ENCODE measurements at regions not wholly inside any gene's neighbourhood (a gene's known extent, or its start where the extent isn't known, plus 50 kb on each side); places are given as distances from the start of the nearest gene placed in this dataset.
"Not testable (repeated sequence)": the region's sequence is repeated elsewhere in the genome, so short reads cannot be mapped to it uniquely, and the experiment has no call there.

DNA sequence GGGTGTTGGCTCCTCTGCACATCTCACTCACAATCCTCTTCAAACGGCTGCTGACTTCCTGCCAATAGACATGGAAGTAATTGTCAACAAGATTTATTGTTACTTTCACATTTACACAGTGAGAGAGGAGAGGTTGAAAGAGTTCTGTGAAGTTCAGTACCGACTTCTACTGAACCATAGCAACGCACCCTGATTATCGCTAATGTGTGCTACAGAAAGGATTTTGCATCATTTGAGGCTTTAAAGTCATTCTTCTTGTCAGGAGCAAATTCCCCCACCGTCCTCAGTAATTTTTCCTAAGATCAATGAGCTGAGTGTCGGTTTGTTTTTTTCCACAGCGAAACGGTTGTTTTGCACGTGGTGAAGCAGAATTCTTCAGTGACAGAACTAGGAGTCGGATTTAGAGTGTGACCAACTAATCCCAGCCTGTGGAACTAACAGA lies 361.0 kb downstream of the ADGRL2 start:
- no peak for DNase-seq (ENCODE audit: low read depth in 2 of 2)

DNA sequence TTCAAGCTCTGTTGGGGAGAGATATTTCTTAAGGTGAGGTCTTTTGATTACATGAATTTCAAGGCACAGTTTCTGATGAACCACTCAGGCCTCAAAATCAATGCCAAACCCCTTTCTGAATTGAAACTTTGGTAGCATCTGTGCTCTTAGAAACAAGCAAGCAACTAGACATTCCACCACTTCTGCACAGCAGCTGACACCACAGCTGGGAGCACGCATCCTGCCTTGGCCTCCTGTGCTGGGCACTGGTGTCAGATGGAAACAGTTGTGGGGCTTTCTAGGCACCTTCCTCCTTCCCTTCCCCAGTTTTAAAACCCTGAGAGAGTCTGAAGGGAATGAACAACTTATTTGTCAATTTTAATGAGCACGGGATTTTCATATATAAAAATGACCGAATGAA lies 360.2 kb downstream of the ADGRL2 start:
- no peak for DNase-seq (ENCODE audit: low read depth in 2 of 2)

DNA sequence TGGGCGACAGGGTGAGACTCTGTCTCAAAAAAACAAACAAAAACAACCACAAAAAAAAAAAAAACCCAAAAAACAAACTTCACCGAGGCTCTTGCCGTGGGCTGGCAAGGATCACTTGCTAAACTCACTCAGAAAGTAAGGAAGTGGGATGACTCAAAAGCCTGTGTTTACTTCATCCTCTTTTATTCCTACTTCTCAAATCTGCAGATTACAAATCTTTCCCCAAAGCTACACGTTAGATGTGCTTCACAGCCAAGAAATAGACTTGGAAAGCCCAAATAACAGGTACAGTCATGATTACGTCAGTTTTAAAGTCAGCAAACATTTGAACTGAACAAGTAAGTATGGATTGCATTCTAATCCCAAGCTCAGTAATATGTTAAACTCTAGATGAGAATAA lies 359.3 kb downstream of the ADGRL2 start:
- DNase-seq (ENCODE audit: low read depth in 2 of 2), result no peak

DNA sequence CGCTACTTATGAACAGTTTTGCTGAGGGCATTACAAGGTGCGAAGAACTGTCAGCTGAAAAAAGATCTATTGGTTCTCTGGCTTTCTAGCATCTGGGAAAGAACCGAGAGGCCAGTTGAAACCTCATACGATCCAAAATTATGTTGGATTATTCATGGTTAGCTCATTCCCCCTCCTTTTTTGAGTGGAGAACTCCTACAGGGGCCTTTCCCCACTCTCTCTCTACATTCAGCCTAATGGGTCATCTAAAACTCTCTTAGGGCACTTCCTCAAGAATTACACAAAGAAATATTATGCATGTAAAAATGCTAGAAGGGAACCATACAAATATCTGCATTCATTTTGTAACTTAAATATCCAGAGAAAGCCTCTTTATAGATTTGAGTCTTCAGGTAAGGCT lies 358.2 kb downstream of the ADGRL2 start:
- DNase-seq (ENCODE audit: low read depth in 2 of 2), result no peak

DNA sequence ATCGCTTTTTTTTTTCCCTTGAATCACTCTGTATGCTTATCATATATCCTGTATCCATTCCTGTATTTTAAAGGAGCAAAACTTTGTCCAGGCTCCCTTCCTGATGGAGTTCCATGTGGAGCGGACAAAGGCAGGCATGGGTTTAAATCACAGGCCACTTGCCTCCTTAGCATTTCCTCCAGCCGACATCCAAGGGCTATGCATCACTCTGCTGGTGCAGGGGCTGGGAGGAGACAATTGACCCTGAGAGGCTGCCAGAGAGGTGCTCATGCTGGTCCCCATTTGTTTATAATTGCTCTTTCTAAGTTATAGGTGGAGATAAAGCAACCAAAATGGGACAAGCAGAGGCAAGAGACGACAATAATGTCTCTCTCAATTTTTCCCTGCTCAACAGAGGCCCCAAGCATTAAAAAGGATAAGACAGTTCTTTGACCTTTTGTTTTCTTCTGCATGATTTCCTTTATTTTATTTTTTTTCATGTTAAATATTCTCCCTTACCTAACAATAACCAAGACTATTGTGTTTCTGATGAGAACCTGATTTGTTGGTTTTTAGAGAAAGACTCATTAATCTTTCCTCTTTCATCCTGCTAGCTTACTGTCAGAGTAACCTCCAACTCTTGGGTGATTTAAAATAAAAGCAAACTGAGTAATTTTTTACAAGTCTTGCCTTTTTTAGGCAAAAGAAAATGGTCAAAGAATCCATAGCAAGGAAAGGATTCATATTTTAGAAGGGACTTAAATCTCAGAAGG lies 353.7 kb downstream of the ADGRL2 start:
- DNase-seq (ENCODE audit: low read depth in 2 of 2), result no peak

- DNase-seq (ENCODE audit: low read depth in 2 of 2), result no peak
Measured at GRCh38 chr1:82153752-82154151, 353.0 kb downstream of the ADGRL2 start.

DNA sequence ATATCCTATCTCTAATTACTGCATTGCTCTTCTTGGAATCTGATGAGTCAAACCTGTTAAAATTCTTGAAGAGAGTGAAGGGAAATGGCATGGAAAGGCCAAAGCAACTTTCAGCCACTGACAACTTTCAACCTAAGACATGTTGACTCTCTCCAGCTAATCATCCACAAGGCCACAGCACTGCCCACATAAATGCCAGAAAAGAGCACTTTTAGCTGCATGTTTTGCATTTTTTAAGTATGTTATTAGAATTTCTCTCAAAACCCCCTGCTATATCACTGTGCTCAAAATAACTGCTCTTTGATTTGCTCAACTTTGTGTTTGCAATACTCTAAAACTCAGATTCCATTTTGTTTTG lies 352.5 kb downstream of the ADGRL2 start:
- DNase-seq (ENCODE audit: low read depth in 2 of 2), result no peak

GRCh38 chr1:82152356-82153271 lies 351.9 kb downstream of the ADGRL2 start:
- DNase-seq (ENCODE audit: low read depth in 2 of 2), result no peak

DNA sequence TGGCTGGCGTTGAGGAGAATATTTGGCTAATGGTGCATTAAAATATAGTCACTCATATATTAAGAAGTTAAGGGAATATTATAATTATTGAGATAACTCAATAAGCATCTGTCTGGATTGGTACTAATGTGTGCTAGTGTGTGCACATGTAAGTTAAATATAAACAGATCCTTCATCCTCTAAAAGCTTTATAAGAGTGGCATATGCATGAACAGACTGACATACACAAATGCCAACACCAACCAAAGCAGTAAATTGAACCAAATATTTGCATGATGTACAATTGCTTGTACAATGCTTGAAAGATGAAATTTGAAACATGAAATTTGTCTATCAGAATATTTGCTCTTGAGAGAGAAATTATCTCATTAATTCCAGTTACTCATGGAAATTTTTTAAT lies 344.9 kb downstream of the ADGRL2 start:
- DNase-seq (ENCODE audit: low read depth in 2 of 2), result no peak

DNA sequence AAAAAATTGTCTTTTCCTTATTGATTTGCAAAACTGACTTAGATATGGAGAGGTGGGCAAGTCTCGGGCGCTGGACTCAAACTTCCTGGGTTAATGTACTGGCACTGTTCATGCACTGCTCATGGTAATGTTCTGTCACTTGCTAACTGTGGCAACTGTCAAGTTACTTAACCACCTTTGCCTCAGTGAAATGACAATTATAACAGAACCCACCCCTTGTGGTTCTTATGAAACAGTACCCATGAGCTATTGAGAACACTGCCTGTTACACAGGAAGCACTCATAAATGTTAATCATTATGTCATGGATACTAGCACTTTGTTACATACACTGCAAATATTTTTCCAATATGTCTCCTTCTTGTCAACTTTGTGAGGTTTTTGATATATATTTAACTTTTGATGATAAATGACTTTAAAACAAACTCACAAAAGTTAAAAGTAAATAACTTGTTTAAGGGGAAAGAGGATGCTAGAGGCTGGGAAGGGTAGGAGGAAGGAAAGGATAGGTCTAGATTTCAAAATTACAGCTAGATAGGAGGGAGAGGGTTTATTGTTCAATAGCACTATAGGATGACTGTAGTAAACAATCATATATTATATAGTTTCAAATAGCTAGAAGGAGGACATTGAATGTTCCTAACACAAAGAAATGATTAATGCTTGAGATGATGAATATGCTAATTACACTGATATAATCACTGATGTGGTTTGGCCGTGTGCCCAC lies 342.5 kb downstream of the ADGRL2 start:
- DNase-seq (ENCODE audit: low read depth in 2 of 2), result no peak

- no peak for DNase-seq (ENCODE audit: low read depth in 2 of 2)
Measured at GRCh38 chr1:82141390-82141789, 340.7 kb downstream of the ADGRL2 start.

GRCh38 chr1:82139751-82140468 lies 339.2 kb downstream of the ADGRL2 start:
- no peak for DNase-seq (ENCODE audit: low read depth in 2 of 2)

DNA sequence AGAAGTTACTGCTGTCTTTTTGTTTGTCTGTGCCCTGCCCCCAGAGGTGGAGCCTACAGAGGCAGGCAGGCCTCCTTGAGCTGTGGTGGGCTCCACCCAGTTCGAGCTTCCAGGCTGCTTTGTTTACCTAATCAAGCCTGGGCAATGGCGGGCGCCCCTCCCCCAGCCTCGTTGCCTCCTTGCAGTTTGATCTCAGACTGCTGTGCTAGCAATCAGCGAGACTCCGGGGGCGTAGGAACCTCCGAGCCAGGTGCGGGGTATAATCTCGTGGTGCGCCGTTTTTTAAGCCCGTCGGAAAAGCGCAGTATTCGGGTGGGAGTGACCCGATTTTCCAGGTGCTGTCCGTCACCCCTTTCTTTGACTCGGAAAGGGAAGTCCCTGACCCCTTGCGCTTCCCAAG lies 335.6 kb downstream of the ADGRL2 start:
- not testable (repeated sequence) for DNase-seq (ENCODE audit: low read depth in 2 of 2)

DNA sequence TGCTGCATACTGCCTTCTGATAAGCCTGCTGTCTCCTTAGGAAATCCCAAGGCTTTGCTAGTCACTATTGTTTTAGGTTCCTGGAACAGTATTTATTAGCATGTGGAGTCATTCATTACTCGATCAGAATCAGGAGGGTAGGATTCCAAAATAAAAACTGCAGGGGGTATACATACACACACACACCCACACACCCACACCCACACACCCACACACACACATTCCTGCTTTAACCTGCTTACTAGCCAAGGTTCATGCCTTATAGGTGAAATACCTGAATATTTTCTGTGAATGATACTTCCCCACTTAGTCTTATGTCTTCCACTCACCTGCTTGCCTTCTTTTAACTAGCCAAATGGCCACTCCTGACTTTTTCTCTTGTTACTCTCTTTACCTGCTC lies 325.1 kb downstream of the ADGRL2 start:
- DNase-seq (ENCODE audit: low read depth in 2 of 2), result no peak

DNA sequence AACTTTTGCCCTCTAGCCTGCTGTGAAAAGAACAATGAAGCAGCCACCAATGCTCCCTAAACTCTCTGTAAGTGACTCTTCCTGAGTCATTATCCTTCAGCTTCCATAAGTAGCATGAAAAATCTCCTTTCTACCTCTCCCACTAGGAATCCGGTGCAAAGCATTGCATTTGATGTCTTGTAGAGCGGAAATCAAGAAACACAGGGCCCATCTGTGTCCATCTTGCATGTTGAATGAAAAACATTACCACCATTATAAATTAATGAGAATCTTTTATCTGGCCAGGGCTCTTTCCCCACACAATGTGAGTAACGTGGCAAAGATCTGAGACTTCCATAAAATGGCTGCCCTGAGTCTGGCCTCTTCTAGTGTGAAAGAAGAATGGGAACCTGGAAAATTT lies 324.4 kb downstream of the ADGRL2 start:
- DNase-seq (ENCODE audit: low read depth in 2 of 2), result no peak

DNA sequence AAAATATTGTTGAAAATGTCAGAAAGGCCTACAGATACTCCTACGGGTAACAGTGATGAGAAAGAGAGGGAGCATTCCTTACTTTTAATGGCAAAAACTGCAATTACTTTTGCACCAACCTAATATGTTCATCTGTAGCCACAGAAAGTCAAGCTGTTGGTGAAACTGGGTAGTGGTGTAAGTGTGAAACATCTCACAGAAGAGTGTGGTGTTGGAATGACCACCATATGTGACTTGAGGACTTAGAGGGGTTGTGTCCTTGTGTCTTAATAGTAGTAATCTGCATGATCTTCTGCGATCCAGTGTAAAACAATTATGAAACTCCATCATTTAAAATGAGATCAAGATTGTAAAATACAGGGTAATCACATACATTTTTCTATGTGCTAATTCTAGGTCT lies 320.7 kb downstream of the ADGRL2 start:
- no peak for DNase-seq (ENCODE audit: low read depth in 2 of 2)

DNA sequence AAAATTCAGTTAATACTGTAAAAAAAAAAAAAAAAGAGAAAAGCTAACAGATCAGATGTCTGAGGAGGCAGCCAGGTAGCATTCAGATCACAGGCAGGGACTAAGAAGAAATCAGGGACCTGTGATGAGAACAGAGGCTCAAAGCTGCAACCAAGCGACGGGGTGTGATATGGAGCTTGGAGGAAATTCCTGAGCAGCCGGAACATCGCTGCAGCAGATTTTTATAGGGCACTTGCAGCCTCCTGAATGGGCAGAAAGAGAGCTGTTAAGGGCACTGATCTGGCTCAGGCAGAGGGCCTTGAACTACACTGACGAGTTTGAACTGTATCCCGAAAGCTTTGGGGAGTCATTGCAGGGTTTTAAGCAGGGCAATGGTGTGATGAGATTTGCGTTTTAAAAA lies 315.4 kb downstream of the ADGRL2 start:
- DNase-seq (ENCODE audit: low read depth in 2 of 2), result no peak

- DNase-seq (ENCODE audit: low read depth in 2 of 2), result no peak
Measured at GRCh38 chr1:82114887-82115286, 314.2 kb downstream of the ADGRL2 start.

DNA sequence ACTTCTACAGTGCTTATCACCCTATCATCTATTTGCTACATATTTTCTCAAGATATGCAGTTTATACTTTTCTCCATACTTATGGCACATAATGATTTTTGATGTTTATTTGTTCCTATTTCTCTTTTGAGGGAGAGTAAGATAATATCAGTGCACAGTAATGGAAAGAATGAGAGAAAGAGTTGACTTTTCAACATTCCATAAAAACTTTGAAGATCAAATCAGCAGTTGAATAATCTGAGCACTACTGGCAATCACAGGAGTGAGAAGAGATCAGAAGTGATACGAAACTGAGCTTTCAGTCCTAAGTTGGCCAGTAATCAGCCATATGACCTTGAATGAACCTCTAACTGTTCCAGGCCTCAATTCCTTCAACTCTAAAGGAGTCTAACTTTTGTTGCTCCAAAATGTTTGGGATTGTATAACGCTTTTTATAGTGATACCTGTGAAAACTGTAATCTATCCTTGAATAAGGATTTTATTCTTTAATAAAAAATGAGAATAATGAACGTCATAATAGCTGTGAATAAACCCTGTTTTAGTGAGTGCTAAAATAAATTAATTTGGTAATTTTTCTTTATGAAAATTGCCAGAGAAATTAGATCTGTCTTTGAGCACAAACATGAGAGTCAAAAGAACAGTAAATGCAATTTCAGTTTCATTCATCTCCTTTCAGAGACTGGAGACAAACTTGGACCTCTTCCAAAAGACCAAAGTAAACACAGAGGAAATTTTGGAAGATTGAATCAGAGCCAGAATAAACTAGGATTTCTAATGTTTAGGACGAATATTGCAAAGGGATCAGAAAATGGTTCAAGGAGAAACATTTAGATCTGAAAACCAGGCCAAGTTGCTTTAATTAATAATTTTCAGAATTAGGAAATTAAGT lies 309.9 kb downstream of the ADGRL2 start:
- peak in 1 of 2 donors; percentile 19 for DNase-seq (ENCODE audit: low read depth in 2 of 2)

- DNase-seq (ENCODE audit: low read depth in 2 of 2), result no peak
Measured at GRCh38 chr1:82108843-82109242, 308.1 kb downstream of the ADGRL2 start.

DNA sequence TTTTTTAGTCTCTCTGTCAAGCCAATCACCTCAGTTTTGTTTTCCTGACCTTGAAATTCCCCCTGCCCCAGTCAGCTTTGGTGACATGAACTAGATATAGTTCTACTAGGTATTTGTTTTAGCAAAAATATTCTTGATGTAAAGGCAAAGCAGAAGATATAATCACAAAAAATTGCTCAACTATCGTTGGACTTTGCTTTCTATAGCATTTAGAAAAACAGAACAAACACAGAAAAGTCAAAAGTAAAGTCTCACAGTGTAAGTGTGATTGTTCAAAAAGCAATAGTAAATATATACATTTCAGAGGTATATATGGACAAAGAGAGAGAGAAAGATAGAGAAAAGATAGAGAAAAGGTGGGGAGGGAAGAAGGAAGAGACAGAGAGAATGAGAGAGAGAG lies 305.9 kb downstream of the ADGRL2 start:
- no peak for DNase-seq (ENCODE audit: low read depth in 2 of 2)
